Mesenchymal stem cell (in vitro differentiated cells and primary cell): ENCODE measurements at regions not wholly inside any gene's neighbourhood (a gene's known extent, or its start where the extent isn't known, plus 50 kb on each side); places are given as distances from the start of the nearest gene placed in this dataset.

Experiments used
- DNase-seq: peaks from one replicate; pipeline ENCODE4 v3.0.0-alpha.2; 2013
- H2AFZ ChIP-seq: one replicate; pipeline ENCODE4 v1.6.1; 2013; ENCODE audit warnings: low read depth, mild to moderate bottlenecking, control low read depth, inconsistent platforms, low read length, moderate library complexity
- H2AK5ac ChIP-seq: 2 replicates; pipeline ENCODE4 v1.6.1; 2013; ENCODE audit warnings: low read length, moderate library complexity, mild to moderate bottlenecking, inconsistent platforms; ENCODE audit not compliant: severe bottlenecking
- H2BK120ac ChIP-seq: one replicate; pipeline ENCODE4 v1.6.1; 2013; ENCODE audit warnings: low read depth, mild to moderate bottlenecking, inconsistent platforms, low read length, moderate library complexity
- H2BK12ac ChIP-seq, 2 experiments: one replicate each; pipeline ENCODE4 v1.6.1; 2013; ENCODE audit warnings: inconsistent platforms in 2 of 2, low read length in 2 of 2, mild to moderate bottlenecking in 2 of 2, moderate library complexity in 2 of 2, control low read depth in 1 of 2
- H2BK15ac ChIP-seq: one replicate; pipeline ENCODE4 v1.6.1; 2013; ENCODE audit warnings: mild to moderate bottlenecking, low read depth, inconsistent platforms; ENCODE audit not compliant: poor library complexity, severe bottlenecking
- H2BK5ac ChIP-seq: 2 replicates; pipeline ENCODE4 v1.6.1; 2013; ENCODE audit warnings: low read depth, mild to moderate bottlenecking, low read length, control low read depth, inconsistent platforms; ENCODE audit not compliant: poor library complexity, severe bottlenecking
- H3K14ac ChIP-seq, 2 experiments: one replicate each; pipeline ENCODE4 v1.6.1; 2013; ENCODE audit warnings: inconsistent platforms in 2 of 2, low read length in 2 of 2, control low read depth in 1 of 2, mild to moderate bottlenecking in 1 of 2, moderate library complexity in 1 of 2
- H3K18ac ChIP-seq, 2 experiments: one replicate each; pipeline ENCODE4 v1.6.1; 2013; ENCODE audit warnings: inconsistent platforms in 2 of 2, low read length in 2 of 2, control low read depth in 1 of 2, low read depth in 1 of 2, mild to moderate bottlenecking in 1 of 2
- H3K23ac ChIP-seq, 2 experiments: one replicate each; pipeline ENCODE4 v1.6.1; 2013; ENCODE audit warnings: inconsistent platforms in 2 of 2, low read length in 2 of 2, mild to moderate bottlenecking in 2 of 2, moderate library complexity in 2 of 2, control low read depth in 1 of 2
- H3K27ac ChIP-seq: 2 replicates; pipeline ENCODE4 v1.5.1; 2013; ENCODE audit warnings: mild to moderate bottlenecking, moderate library complexity, low read length, control low read depth, inconsistent platforms; ENCODE audit not compliant: poor library complexity, severe bottlenecking
- H3K27me3 ChIP-seq, 2 experiments: 2 replicates each; pipeline versions ENCODE4 v1.6.1 to v1.7.0; 2013; ENCODE audit warnings: low read length in 2 of 2, mild to moderate bottlenecking in 2 of 2, moderate library complexity in 2 of 2, control low read depth in 1 of 2, inconsistent platforms in 1 of 2; ENCODE audit not compliant: control insufficient read depth in 1 of 2, insufficient read depth in 1 of 2
- H3K36me3 ChIP-seq, 2 experiments: 2 replicates each; pipeline versions ENCODE4 v1.6.1 to v1.7.0; 2013; ENCODE audit warnings: low read length in 2 of 2, control low read depth in 1 of 2, inconsistent platforms in 1 of 2, low read depth in 1 of 2, mild to moderate bottlenecking in 1 of 2; ENCODE audit not compliant: insufficient read depth in 2 of 2, control insufficient read depth in 1 of 2
- H3K4ac ChIP-seq, 2 experiments: one replicate each; pipeline ENCODE4 v1.6.1; 2013; ENCODE audit warnings: inconsistent platforms in 2 of 2, low read length in 2 of 2, mild to moderate bottlenecking in 2 of 2, moderate library complexity in 2 of 2, control low read depth in 1 of 2, low read depth in 1 of 2
- H3K4me1 ChIP-seq: 2 replicates; pipeline ENCODE4 v1.6.1; 2013; ENCODE audit warnings: low read depth, low read length, control low read depth; ENCODE audit not compliant: control insufficient read depth, insufficient read depth
- H3K4me2 ChIP-seq: 2 replicates; pipeline ENCODE4 v1.6.1; 2013; ENCODE audit warnings: low read length, mild to moderate bottlenecking, inconsistent platforms; ENCODE audit not compliant: poor library complexity, severe bottlenecking
- H3K4me3 ChIP-seq, 2 experiments: 2 replicates each; pipeline versions ENCODE4 v1.5.1 to v1.7.0; 2013; ENCODE audit warnings: low read length in 2 of 2, mild to moderate bottlenecking in 2 of 2, control low read depth in 1 of 2, low read depth in 1 of 2; ENCODE audit not compliant: insufficient read depth in 1 of 2
- H3K79me1 ChIP-seq: replicated peaks from 2 replicates; pipeline ENCODE4 v1.6.1; 2013; ENCODE audit warnings: mild to moderate bottlenecking, control low read depth, low read length, inconsistent platforms; ENCODE audit not compliant: poor library complexity, severe bottlenecking
- H3K9ac ChIP-seq: 2 replicates; pipeline ENCODE4 v1.7.0; 2013; ENCODE audit warnings: mild to moderate bottlenecking, low read length, moderate library complexity
- H3K9me3 ChIP-seq: 2 replicates; pipeline ENCODE4 v1.7.0; 2013; ENCODE audit warnings: mild to moderate bottlenecking, low read length; ENCODE audit not compliant: control insufficient read depth
- H4K8ac ChIP-seq: one replicate; pipeline ENCODE4 v1.6.1; 2013; ENCODE audit warnings: inconsistent platforms, mild to moderate bottlenecking, low read length, moderate library complexity
- H4K91ac ChIP-seq: one replicate; pipeline ENCODE4 v1.6.1; 2013; ENCODE audit warnings: mild to moderate bottlenecking, low read length, inconsistent platforms
- WGBS: methylation state at CpG from one replicate; pipeline ENCODE4 v1.1.7; 2013; ENCODE audit warnings: mixed read lengths; 5-methylcytosine and 5-hydroxymethylcytosine counted together

DNA sequence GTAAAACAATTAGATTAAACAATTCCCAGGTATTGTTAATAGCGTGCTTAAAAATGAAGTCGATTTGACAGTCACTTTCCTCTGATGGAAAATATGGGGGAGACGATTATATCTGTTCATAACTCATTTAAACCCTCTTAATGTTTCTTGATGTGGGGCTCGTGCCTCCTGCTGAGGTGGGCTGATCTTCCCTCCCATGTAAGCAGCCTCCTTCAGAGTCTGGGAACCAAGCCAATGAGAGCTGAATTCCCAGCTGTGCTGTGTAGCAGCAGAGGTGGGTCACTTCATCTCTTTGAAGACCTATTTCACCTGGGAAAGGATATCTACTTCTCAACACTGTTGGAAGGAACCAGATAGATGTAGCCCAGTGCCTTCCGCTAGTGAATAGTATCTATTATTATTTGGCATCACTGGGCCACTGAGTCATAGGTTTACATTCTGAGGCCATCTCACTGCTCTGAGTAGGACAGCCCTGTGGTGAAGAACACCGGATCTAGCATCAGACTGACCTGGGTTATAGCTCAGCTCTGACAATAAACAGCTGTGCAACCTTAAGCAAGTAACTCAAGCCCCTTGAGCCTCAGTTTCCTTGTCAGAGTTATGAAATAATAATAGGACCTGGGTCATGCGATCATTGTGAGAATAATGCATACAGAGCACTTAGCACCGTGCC lies 85.3 kb upstream of the C16orf82 start:
- Histone ChIP-seq H2BK5ac (no peak overlapping the region), H3K79me1 (no peaks in the 10 kb centered on the region), H3K18ac (peak overlapping the region in 1 of 2 experiments; percentile 59), H4K91ac (no peak overlapping the region), H2AFZ (no peak overlapping the region), H2BK12ac (peak overlapping the region; percentile 51 to 87), H3K4me3 (no peak overlapping the region), H2BK120ac (no peak overlapping the region), H3K4me2 (no peak overlapping the region), H3K27ac (no peak overlapping the region), H3K14ac (no peak overlapping the region), H2BK15ac (no peak overlapping the region), H3K23ac (no peak overlapping the region), H2AK5ac (no peak overlapping the region), H3K27me3 (peaks cover 0 to 2% of the 10 kb centered on the region in 2 experiments), H3K9me3 (no peaks in the 10 kb centered on the region), H3K36me3 (no peaks in the 10 kb centered on the region), H3K4me1 (no peaks in the 10 kb centered on the region), H3K4ac (no peak overlapping the region), H3K9ac (no peak overlapping the region), H4K8ac (no peak overlapping the region)
- DNase-seq, result peak; percentile 87
- WGBS, result 42% methylated on average over 5 of the region's 8 CpGs

DNA sequence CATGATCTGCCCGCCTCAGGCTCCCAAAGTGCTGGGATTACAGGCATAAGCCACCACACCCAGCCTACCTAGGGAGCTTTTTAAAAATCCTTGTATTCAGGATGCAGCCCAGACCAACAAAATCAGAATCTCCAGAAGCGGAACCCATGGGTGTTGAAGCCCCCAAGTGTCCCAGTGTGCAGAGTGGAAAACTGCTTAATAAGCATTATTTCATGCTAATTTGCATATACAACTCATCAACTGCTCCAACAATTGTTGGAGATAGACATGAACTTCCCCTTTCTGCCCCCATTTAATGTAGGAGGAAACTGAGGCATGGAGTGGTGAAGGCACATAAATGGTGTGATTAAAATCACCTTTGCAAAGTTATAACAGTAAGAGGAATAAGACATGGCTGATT lies 84.3 kb upstream of the C16orf82 start:
- Histone ChIP-seq H3K4me1 (peaks cover under 1% of the 10 kb centered on the region), H2AK5ac (no peak overlapping the region), H3K27me3 (peaks cover 0 to 2% of the 10 kb centered on the region in 2 experiments), H3K18ac (peak overlapping the region in 1 of 2 experiments; percentile 16), H2BK15ac (no peak overlapping the region), H3K27ac (no peak overlapping the region), H2BK12ac (peak overlapping the region in 1 of 2 experiments; percentile 31), H3K4me3 (no peak overlapping the region), H3K9ac (no peak overlapping the region), H2BK120ac (no peak overlapping the region), H3K79me1 (no peaks in the 10 kb centered on the region), H4K91ac (no peak overlapping the region), H2BK5ac (no peak overlapping the region), H3K14ac (no peak overlapping the region), H3K23ac (no peak overlapping the region), H3K4me2 (no peak overlapping the region), H3K4ac (peak overlapping the region in 1 of 2 experiments; percentile 50), H3K36me3 (no peaks in the 10 kb centered on the region), H3K9me3 (no peaks in the 10 kb centered on the region), H4K8ac (no peak overlapping the region), H2AFZ (no peak overlapping the region)
- no peak for DNase-seq
- 90% methylated on average over 2 of the region's 2 CpGs for WGBS

DNA sequence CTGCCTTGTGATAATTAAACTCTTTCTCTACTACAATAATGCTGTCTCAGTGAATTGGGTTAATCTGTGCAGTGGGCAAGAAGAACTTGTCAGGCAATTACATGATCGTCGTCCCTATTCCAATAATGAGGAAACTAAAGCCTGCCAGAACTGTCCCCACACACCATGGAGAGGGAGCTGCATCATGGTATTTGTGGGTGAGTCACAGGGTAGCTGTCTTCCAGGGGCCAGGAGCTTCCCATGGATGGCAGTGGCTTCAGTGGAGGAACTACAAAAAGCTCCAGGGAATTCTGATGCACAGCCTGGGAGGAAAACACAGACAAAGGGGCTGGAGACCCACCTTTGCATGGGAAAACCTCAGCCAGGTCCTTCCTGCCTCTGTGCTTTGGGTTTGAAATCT lies 83.3 kb upstream of the C16orf82 start:
- H2BK15ac ChIP-seq, result no peak overlapping the region
- H3K27me3 ChIP-seq, result peaks cover 0 to 2% of the 10 kb centered on the region in 2 experiments
- H3K14ac ChIP-seq, result no peak overlapping the region
- no peak overlapping the region for H3K9ac ChIP-seq
- H3K4me3 ChIP-seq, result no peak overlapping the region
- peaks cover 9% of the 10 kb centered on the region for H3K4me1 ChIP-seq
- H3K79me1 ChIP-seq, result no peaks in the 10 kb centered on the region
- H3K9me3 ChIP-seq, result no peaks in the 10 kb centered on the region
- no peak overlapping the region for H3K4me2 ChIP-seq
- peak overlapping the region in 1 of 2 experiments; percentile 64 for H3K18ac ChIP-seq
- peak; percentile 57 for DNase-seq
- WGBS, result 83% methylated on average over 2 of the region's 2 CpGs
- no peak overlapping the region for H2BK5ac ChIP-seq
- H2AFZ ChIP-seq, result no peak overlapping the region
- no peak overlapping the region for H3K23ac ChIP-seq
- no peak overlapping the region for H2AK5ac ChIP-seq
- H4K91ac ChIP-seq, result no peak overlapping the region
- H4K8ac ChIP-seq, result no peak overlapping the region
- H2BK120ac ChIP-seq, result peak overlapping the region; percentile 24
- H3K27ac ChIP-seq, result no peak overlapping the region
- peak overlapping the region in 1 of 2 experiments; percentile 86 for H2BK12ac ChIP-seq
- no peaks in the 10 kb centered on the region for H3K36me3 ChIP-seq
- H3K4ac ChIP-seq, result no peak overlapping the region

DNA sequence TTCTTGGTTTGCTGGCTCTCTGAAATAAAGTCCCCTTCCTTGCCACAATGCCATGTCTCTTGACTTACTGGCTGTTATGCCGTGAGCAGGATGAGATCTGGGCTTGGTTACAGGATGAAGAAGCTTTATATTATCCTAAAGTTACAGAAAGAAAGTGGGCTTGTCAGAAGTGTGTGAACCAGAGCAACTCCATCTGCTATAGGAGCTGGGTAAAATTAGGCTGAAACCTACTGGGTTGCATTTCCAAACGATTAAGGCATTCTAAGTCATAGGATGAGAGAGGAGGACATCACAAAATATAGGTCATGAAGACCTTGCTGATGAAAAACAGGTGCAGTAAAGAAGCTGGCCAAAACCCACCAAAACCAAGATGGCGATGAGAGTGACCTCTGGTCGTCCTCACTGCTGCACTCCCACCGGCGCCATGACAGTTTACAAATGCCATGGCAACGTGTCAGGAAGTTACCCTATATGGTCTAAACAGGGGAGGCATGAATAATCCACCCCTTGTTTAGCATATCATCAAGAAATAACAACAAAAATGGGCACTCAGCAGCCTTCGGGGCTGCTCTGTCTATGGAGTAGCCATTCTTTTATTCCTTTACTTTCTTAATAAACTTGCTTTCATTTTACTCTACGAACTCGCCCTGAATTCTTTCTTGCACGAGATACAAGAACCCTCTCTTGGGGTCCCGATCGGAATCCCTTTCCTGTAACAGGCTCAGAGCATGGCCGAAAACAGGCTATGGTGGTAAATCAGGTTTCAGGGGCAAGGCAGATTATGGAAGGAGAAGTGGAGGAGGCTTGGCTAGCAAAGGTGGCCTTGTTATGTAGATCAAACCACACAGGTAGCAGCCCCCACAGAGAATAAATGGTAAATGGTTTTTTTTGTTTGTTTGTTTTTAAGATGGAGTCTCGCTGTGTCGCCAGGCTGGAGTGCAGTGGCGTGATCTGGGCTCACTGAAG lies 81.3 kb upstream of the C16orf82 start:
- DNase-seq, result no peak
- H2BK5ac ChIP-seq, result no peak overlapping the region
- H2AK5ac ChIP-seq, result no peak overlapping the region
- H2BK12ac ChIP-seq, result peak overlapping the region in 1 of 2 experiments; percentile 75
- H2BK120ac ChIP-seq, result no peak overlapping the region
- peak overlapping the region; percentile 26 for H2BK15ac ChIP-seq
- peak overlapping the region; percentile 36 for H4K91ac ChIP-seq
- WGBS, result 87% methylated on average over 17 of the region's 17 CpGs
- peaks cover 9% of the 10 kb centered on the region for H3K4me1 ChIP-seq
- no peak overlapping the region for H3K23ac ChIP-seq
- no peaks in the 10 kb centered on the region for H3K79me1 ChIP-seq
- H3K9ac ChIP-seq, result no peak overlapping the region
- no peak overlapping the region for H3K27ac ChIP-seq
- H3K4me2 ChIP-seq, result no peak overlapping the region
- peak overlapping the region in 1 of 2 experiments; percentile 18 for H3K18ac ChIP-seq
- H4K8ac ChIP-seq, result no peak overlapping the region
- H3K4me3 ChIP-seq, result no peak overlapping the region
- H3K14ac ChIP-seq, result no peak overlapping the region
- no peaks in the 10 kb centered on the region for H3K27me3 ChIP-seq
- H3K4ac ChIP-seq, result peak overlapping the region in 1 of 2 experiments; percentile 55
- H2AFZ ChIP-seq, result no peak overlapping the region
- H3K36me3 ChIP-seq, result no peaks in the 10 kb centered on the region
- no peaks in the 10 kb centered on the region for H3K9me3 ChIP-seq
